H1 (cell line): ENCODE measurements at regions not wholly inside any gene's neighbourhood (a gene's known extent, or its start where the extent isn't known, plus 50 kb on each side); places are given as distances from the start of the nearest gene placed in this dataset.

Source experiments
- CTCF ChIA-PET: fragments of 300-600 bp; sonication (Branson Sonifier 250); formaldehyde crosslinking; loops from one replicate; lab custom pipeline; 2021; ENCODE audit not compliant: partially characterized antibody; lab: Charles Lee
- POLR2A ChIA-PET: fragments of 300-600 bp; sonication (Branson Sonifier 250); formaldehyde crosslinking; loops from one replicate; lab custom pipeline; 2021; ENCODE audit warnings: inconsistent platforms; ENCODE audit not compliant: partially characterized antibody; lab: Charles Lee
- DNase-seq, 2 experiments: peaks; one replicate each; pipeline versions ENCODE4 v3.0.0 to v3.0.0-alpha.2; 2010 to 2022; ENCODE audit warnings: low spot score in 2 of 2, low read depth in 1 of 2, mixed read lengths in 1 of 2
- FAIRE-seq: peaks from 2 replicates; lab custom pipeline; 2011; peaks lifted over from hg19 to GRCh38; lab: Jason Lieb, UNC
- H2AFZ ChIP-seq: 2 replicates; pipeline ENCODE4 v1.8.1; 2012; ENCODE audit warnings: low read length, inconsistent platforms
- H2AK5ac ChIP-seq: 2 replicates; pipeline ENCODE4 v1.6.1; 2013; ENCODE audit warnings: low read depth, low read length
- H2BK120ac ChIP-seq: replicated peaks from 2 replicates; pipeline ENCODE3; 2013; ENCODE audit warnings: low read depth, low read length, inconsistent platforms
- H2BK12ac ChIP-seq: 2 replicates; pipeline ENCODE4 v1.6.1; 2013; ENCODE audit warnings: low read depth, low read length
- H2BK15ac ChIP-seq: 2 replicates; pipeline ENCODE4 v1.6.1; 2013; ENCODE audit warnings: low read length
- H2BK20ac ChIP-seq: 2 replicates; pipeline ENCODE4 v1.6.1; 2013; ENCODE audit warnings: low read length
- H2BK5ac ChIP-seq: 2 replicates; pipeline ENCODE4 v1.6.1; 2013; ENCODE audit warnings: low read depth, low read length
- H3K14ac ChIP-seq: 2 replicates; pipeline ENCODE4 v1.6.1; 2013; ENCODE audit warnings: inconsistent platforms; ENCODE audit not compliant: insufficient read length
- H3K18ac ChIP-seq: 2 replicates; pipeline ENCODE4 v1.6.1; 2013; ENCODE audit warnings: low read length; ENCODE audit errors: extremely low read depth
- H3K23ac ChIP-seq: 2 replicates; pipeline ENCODE4 v1.6.1; 2013; ENCODE audit warnings: inconsistent platforms; ENCODE audit not compliant: insufficient read length
- H3K23me2 ChIP-seq: 2 replicates; pipeline ENCODE4 v1.6.1; 2013; ENCODE audit warnings: low read depth, low read length
- H3K27ac ChIP-seq: 2 replicates; pipeline ENCODE4 v1.6.1; 2011; ENCODE audit warnings: low read depth, low read length, inconsistent platforms
- H3K27me3 ChIP-seq, 4 experiments: replicated peaks in 1 of 4; 1 replicate in 1 of 4; 2 replicates in 3 of 4; pipeline versions ENCODE4 v1.6.1 to v1.8.1; 2011 to 2013; ENCODE audit warnings: low read length in 3 of 4, mild to moderate bottlenecking in 3 of 4, inconsistent platforms in 2 of 4, mixed read lengths in 2 of 4, moderate library complexity in 1 of 4; ENCODE audit not compliant: control insufficient read depth in 3 of 4, insufficient read depth in 3 of 4; ENCODE audit errors: extremely low read depth in 1 of 4
- H3K36me3 ChIP-seq, 4 experiments: 2 replicates each; pipeline versions ENCODE4 v1.6.1 to v1.8.1; 2011 to 2013; ENCODE audit warnings: mild to moderate bottlenecking in 4 of 4, low read length in 3 of 4, moderate library complexity in 2 of 4, control low read depth in 1 of 4, inconsistent platforms in 1 of 4; ENCODE audit not compliant: insufficient read depth in 4 of 4, control insufficient read depth in 2 of 4
- H3K4ac ChIP-seq: replicated peaks from 2 replicates; pipeline ENCODE3; 2013; ENCODE audit warnings: low read length, low read depth, mixed read lengths, inconsistent platforms; ENCODE audit not compliant: insufficient read length
- H3K4me1 ChIP-seq, 4 experiments: replicated peaks in 1 of 4; 1 replicate in 1 of 4; 2 replicates in 3 of 4; pipeline versions ENCODE4 v1.6.1 to v1.8.1; 2011 to 2013; ENCODE audit warnings: low read length in 3 of 4, inconsistent platforms in 2 of 4, mixed read lengths in 1 of 4; ENCODE audit not compliant: insufficient read depth in 4 of 4, control insufficient read depth in 3 of 4
- H3K4me2 ChIP-seq, 2 experiments: 2 replicates each; pipeline versions ENCODE4 v1.6.1 to v1.8.1; 2011 to 2013; ENCODE audit warnings: low read depth in 2 of 2, low read length in 2 of 2, control low read depth in 1 of 2, inconsistent platforms in 1 of 2, mild to moderate bottlenecking in 1 of 2; ENCODE audit not compliant: insufficient read depth in 1 of 2
- H3K4me3 ChIP-seq, 4 experiments: fragments of 200-600, 300-600 bp in 1 of 4; sonication (generic), shearing (Covaris generic), sonication (Bioruptor Twin) in 1 of 4; 2 replicates each; pipeline versions ENCODE4 v1.5.1 to v1.8.1; 2011 to 2016; ENCODE audit warnings: low read length in 4 of 4, low read depth in 3 of 4, control low read depth in 2 of 4, inconsistent platforms in 2 of 4, mild to moderate bottlenecking in 2 of 4, mixed read lengths in 1 of 4, moderate library complexity in 1 of 4; ENCODE audit not compliant: insufficient read depth in 2 of 4; ENCODE audit errors: extremely low read depth in 1 of 4
- H3K56ac ChIP-seq: replicated peaks from 2 replicates; pipeline ENCODE3; 2013; ENCODE audit warnings: low read depth, mild to moderate bottlenecking, mixed read lengths, low read length, inconsistent platforms; ENCODE audit not compliant: insufficient read length
- H3K79me1 ChIP-seq: 2 replicates; pipeline ENCODE4 v1.6.1; 2013; ENCODE audit warnings: low read depth, low read length, control low read depth
- H3K79me2 ChIP-seq, 2 experiments: 2 replicates each; pipeline versions ENCODE4 v1.6.1 to v1.8.1; 2012 to 2013; ENCODE audit warnings: low read length in 2 of 2, mild to moderate bottlenecking in 2 of 2, inconsistent platforms in 1 of 2; ENCODE audit not compliant: insufficient read depth in 2 of 2, control insufficient read depth in 1 of 2
- H3K9ac ChIP-seq, 4 experiments: replicated peaks in 1 of 4; 1 replicate in 1 of 4; 2 replicates in 3 of 4; pipeline versions ENCODE4 v1.6.1 to v1.8.1; 2011 to 2013; ENCODE audit warnings: low read depth in 3 of 4, low read length in 3 of 4, control low read depth in 2 of 4, mild to moderate bottlenecking in 2 of 4, moderate library complexity in 2 of 4, inconsistent platforms in 1 of 4; ENCODE audit errors: extremely low read depth in 1 of 4
- H3K9me3 ChIP-seq, 2 experiments: 2 replicates each; pipeline versions ENCODE4 v1.6.1 to v1.8.1; 2012 to 2013; ENCODE audit warnings: mild to moderate bottlenecking in 2 of 2, moderate library complexity in 2 of 2, control low read depth in 1 of 2, inconsistent platforms in 1 of 2, low read depth in 1 of 2, low read length in 1 of 2, mixed read lengths in 1 of 2; ENCODE audit not compliant: insufficient read depth in 2 of 2
- H4K20me1 ChIP-seq, 2 experiments: replicated peaks in 1 of 2; 2 replicates each; pipeline versions ENCODE3 to v1.8.1; 2011 to 2013; ENCODE audit warnings: inconsistent platforms in 2 of 2, low read length in 2 of 2, mild to moderate bottlenecking in 1 of 2; ENCODE audit not compliant: insufficient read depth in 2 of 2, control insufficient read depth in 1 of 2
- H4K5ac ChIP-seq: 2 replicates; pipeline ENCODE4 v1.6.1; 2013; ENCODE audit warnings: low read length, low read depth, mixed read lengths, inconsistent platforms; ENCODE audit not compliant: insufficient read length
- H4K8ac ChIP-seq: 2 replicates; pipeline ENCODE4 v1.8.0; 2013; ENCODE audit warnings: mild to moderate bottlenecking, moderate library complexity, low read length, inconsistent platforms; ENCODE audit not compliant: insufficient read depth; ENCODE audit errors: extremely low read depth
- H4K91ac ChIP-seq: replicated peaks from 2 replicates; pipeline ENCODE3; 2013; ENCODE audit warnings: low read length, mixed read lengths, inconsistent platforms; ENCODE audit not compliant: insufficient read length
- JUN ChIP-seq: IDR thresholded peaks from 2 replicates; pipeline ENCODE4 v1.6.1; 2011; ENCODE audit warnings: low read depth, mild to moderate bottlenecking, improper control_type of control experiment, low read length
- RAD21 ChIP-seq, 2 experiments: IDR thresholded peaks in 1 of 2; conservative IDR thresholded peaks in 1 of 2; 2 replicates each; pipeline ENCODE4 v1.6.1; 2011; ENCODE audit warnings: low read depth in 2 of 2, low read length in 2 of 2, improper control_type of control experiment in 1 of 2, inconsistent platforms in 1 of 2, mild to moderate bottlenecking in 1 of 2, moderate library complexity in 1 of 2
- SIRT6 ChIP-seq: IDR thresholded peaks from one replicate; pipeline ENCODE4 v1.7.1; 2012; ENCODE audit warnings: low read length, inconsistent platforms
- SIX5 ChIP-seq: IDR thresholded peaks from 2 replicates; pipeline ENCODE4 v1.6.1; 2011; ENCODE audit warnings: mild to moderate bottlenecking, low read depth, low read length
- SP4 ChIP-seq: IDR thresholded peaks from 2 replicates; pipeline ENCODE4 v1.6.1; 2012; ENCODE audit warnings: low read length, inconsistent platforms
- TEAD4 ChIP-seq: IDR thresholded peaks from 2 replicates; pipeline ENCODE4 v1.6.1; 2012; ENCODE audit warnings: low read depth, low read length, inconsistent platforms, mixed read lengths
- WGBS, 2 experiments: shearing (Covaris generic) in 1 of 2; methylation state at CpG; one replicate each; pipeline versions ENCODE4 v1.1.6 to v1.1.7; 2013 to 2015; ENCODE audit warnings: low lambda C conversion rate in 2 of 2, mixed read lengths in 2 of 2, inconsistent platforms in 1 of 2, low coverage in 1 of 2, missing lambda C conversion rate in 1 of 2; ENCODE audit not compliant: insufficient replicate concordance in 2 of 2, insufficient coverage in 1 of 2, insufficient read length in 1 of 2; ENCODE audit errors: extremely low coverage in 1 of 2, missing lambda C conversion rate in 1 of 2; 5-methylcytosine and 5-hydroxymethylcytosine counted together

- H3K79me1 ChIP-seq = no peaks in the 10 kb centered on the region
- no peak overlapping the region for H3K18ac ChIP-seq
- no peak overlapping the region for H4K5ac ChIP-seq
- H2BK15ac ChIP-seq = no peak overlapping the region
- no peak overlapping the region for H4K91ac ChIP-seq
- H4K20me1 ChIP-seq = no peaks in the 10 kb centered on the region
- FAIRE-seq (no peak), DNase-seq (no peak)
- H3K9ac ChIP-seq = no peak overlapping the region
- 88% methylated on average over 3 of the region's 3 CpGs; no CpG with 5 or more reads in 1 of the 2 experiments for WGBS, 2 experiments
- POLR2A ChIA-PET = no interaction called here
- no peak overlapping the region for H3K56ac ChIP-seq
- no peaks in the 10 kb centered on the region for H3K27me3 ChIP-seq
- no peak overlapping the region for H3K4me2 ChIP-seq
- H3K27ac ChIP-seq = no peak overlapping the region
- H3K14ac ChIP-seq = no peak overlapping the region
- 0 out of 4 replicates have a peak, but pooled peaks cover 0 to 4% of the 10 kb centered on the region in 2 experiments for H3K9me3 ChIP-seq
- H3K4me3 ChIP-seq = no peak overlapping the region
- no peak overlapping the region for H3K23ac ChIP-seq
- H2BK120ac ChIP-seq = no peak overlapping the region
- CTCF ChIA-PET = no interaction called here
- no peak overlapping the region for H4K8ac ChIP-seq
- H3K36me3 ChIP-seq = no peaks in the 10 kb centered on the region
- H3K4me1 ChIP-seq = no peaks in the 10 kb centered on the region
- H2BK20ac ChIP-seq = no peak overlapping the region
- H2AFZ ChIP-seq = no peak overlapping the region
- no peak overlapping the region for H2AK5ac ChIP-seq
- H2BK5ac ChIP-seq = no peak overlapping the region
- no peaks in the 10 kb centered on the region for H3K23me2 ChIP-seq
- H3K4ac ChIP-seq = no peak overlapping the region
- no peaks in the 10 kb centered on the region for H3K79me2 ChIP-seq
- no peak overlapping the region for H2BK12ac ChIP-seq
- TF ChIP-seq SIRT6 = no peak
- no peak for TF ChIP-seq TEAD4
- no peak for TF ChIP-seq RAD21 (IDR thresholded peaks at IDR 0.05 in 1 of 2, conservative IDR thresholded peaks at IDR 0.05 in 1 of 2; ENCODE audit: low read depth in 2 of 2, low read length in 2 of 2)
- no peak for TF ChIP-seq JUN
- TF ChIP-seq SP4 = no peak
- no peak for TF ChIP-seq SIX5
- TF ChIP-seq, all 59 proteins: peak for 0
These were observed 502.5 kb downstream of the GRXCR1 start for GRCh38 chr4:43394976-43395375.
